BJ (cell line): ENCODE measurements at regions not wholly inside any gene's neighbourhood (a gene's known extent, or its start where the extent isn't known, plus 50 kb on each side); places are given as distances from the start of the nearest gene placed in this dataset. TPM values are rescaled to one million over a fixed set of nuclear protein-coding genes. Genes with fewer than 3 reads are reported as not detected.

Experiments used
- small RNA-seq: library from RNA; depleted of rRNA; stranded (forward); fragments of <200 nt; gene quantifications from one replicate; pipeline ENCODE3, GENCODE V24; 2012; ENCODE audit warnings: low replicate concordance, low read depth; ENCODE audit not compliant: insufficient read length

Small RNA genes in the stretch of these regions (small RNA-seq; reads per million reads assigned to genes)
- gene RNA5SP283: not detected
